Tibial nerve (tissue), 3 donors: ENCODE measurements at regions not wholly inside any gene's neighbourhood (a gene's known extent, or its start where the extent isn't known, plus 50 kb on each side); places are given as distances from the start of the nearest gene placed in this dataset.

Source experiments
- POLR2A ChIP-seq, 2 donors: fragments of 450-650 bp; IDR thresholded peaks; one replicate each; pipeline ENCODE4 v1.6.1; 2017; ENCODE audit warnings: antibody characterized with exemption in 2 of 2, mild to moderate bottlenecking in 2 of 2, moderate library complexity in 2 of 2
- TF ChIP-seq, protein P1 (sequence below), 5 experiments: fragments of 200-600 bp in 3 of 5; fragments of 450-650 bp in 2 of 5; sonication (generic) in 3 of 5; IDR thresholded peaks; one replicate each; pipeline ENCODE4 v1.5.1; 2016 to 2019; ENCODE audit warnings: antibody characterized with exemption in 5 of 5, mild to moderate bottlenecking in 3 of 5, moderate library complexity in 2 of 5

DNA sequence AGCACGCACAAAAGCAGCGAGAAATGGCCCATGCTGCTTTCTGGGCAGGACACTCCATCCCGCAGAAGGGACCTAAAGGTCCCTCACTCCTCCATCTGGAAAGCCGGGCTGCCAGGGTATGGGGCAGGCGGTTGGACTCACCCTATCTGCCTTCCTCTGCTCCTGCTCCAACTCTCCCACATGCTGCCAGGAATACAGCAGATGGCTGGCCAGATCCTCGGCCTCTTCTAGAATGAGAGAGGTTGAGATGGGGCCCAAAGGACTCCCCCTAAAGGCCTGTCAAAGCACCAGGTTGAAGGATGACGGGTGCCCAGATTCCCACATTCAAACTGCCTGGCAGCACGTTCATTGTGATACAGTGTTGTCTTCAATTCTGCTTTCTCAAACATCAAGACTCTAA is 85.1 kb upstream of the C2CD4B start:
- TF ChIP-seq, protein P1, sequence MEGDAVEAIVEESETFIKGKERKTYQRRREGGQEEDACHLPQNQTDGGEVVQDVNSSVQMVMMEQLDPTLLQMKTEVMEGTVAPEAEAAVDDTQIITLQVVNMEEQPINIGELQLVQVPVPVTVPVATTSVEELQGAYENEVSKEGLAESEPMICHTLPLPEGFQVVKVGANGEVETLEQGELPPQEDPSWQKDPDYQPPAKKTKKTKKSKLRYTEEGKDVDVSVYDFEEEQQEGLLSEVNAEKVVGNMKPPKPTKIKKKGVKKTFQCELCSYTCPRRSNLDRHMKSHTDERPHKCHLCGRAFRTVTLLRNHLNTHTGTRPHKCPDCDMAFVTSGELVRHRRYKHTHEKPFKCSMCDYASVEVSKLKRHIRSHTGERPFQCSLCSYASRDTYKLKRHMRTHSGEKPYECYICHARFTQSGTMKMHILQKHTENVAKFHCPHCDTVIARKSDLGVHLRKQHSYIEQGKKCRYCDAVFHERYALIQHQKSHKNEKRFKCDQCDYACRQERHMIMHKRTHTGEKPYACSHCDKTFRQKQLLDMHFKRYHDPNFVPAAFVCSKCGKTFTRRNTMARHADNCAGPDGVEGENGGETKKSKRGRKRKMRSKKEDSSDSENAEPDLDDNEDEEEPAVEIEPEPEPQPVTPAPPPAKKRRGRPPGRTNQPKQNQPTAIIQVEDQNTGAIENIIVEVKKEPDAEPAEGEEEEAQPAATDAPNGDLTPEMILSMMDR (IDR thresholded peaks at IDR 0.05) = no peak
- no peak for TF ChIP-seq POLR2A (IDR thresholded peaks at IDR 0.05)
